DOHH2 (cell line): ENCODE measurements at regions not wholly inside any gene's neighbourhood (a gene's known extent, or its start where the extent isn't known, plus 50 kb on each side); places are given as distances from the start of the nearest gene placed in this dataset.

Experiments used
- H3F3A ChIP-seq: fragments of 200-600 bp; sonication (generic), shearing (Covaris generic); 2 replicates; pipeline ENCODE4 v1.6.0; 2016; ENCODE audit warnings: antibody characterized with exemption, mild to moderate bottlenecking; ENCODE audit not compliant: control insufficient read depth, insufficient read depth
- H3K27ac ChIP-seq: fragments of 200-600 bp; sonication (generic); 2 replicates; pipeline ENCODE4 v1.5.1; 2014; ENCODE audit warnings: low read depth, mild to moderate bottlenecking, low read length, moderate library complexity
- H3K27me3 ChIP-seq: fragments of 200-600 bp; sonication (generic); 2 replicates; pipeline ENCODE4 v1.6.1; 2014; ENCODE audit warnings: mild to moderate bottlenecking, low read length, mixed read lengths; ENCODE audit not compliant: control insufficient read depth
- H3K36me3 ChIP-seq: fragments of 200-600 bp; sonication (generic); 2 replicates; pipeline ENCODE4 v1.6.1; 2014; ENCODE audit warnings: mild to moderate bottlenecking, low read length, moderate library complexity, mixed read lengths; ENCODE audit not compliant: control insufficient read depth
- H3K4me1 ChIP-seq: fragments of 200-600 bp; sonication (generic); 2 replicates; pipeline ENCODE4 v1.6.1; 2014; ENCODE audit warnings: mild to moderate bottlenecking, low read length, mixed read lengths; ENCODE audit not compliant: control insufficient read depth
- H3K4me2 ChIP-seq: fragments of 200-600 bp; sonication (generic); 2 replicates; pipeline ENCODE4 v1.6.0; 2014; ENCODE audit warnings: mild to moderate bottlenecking, low read length, moderate library complexity
- H3K4me3 ChIP-seq: fragments of 200-600 bp; sonication (generic); 2 replicates; pipeline ENCODE4 v1.5.1; 2014; ENCODE audit warnings: mild to moderate bottlenecking, low read length, mixed read lengths
- H3K79me2 ChIP-seq: fragments of 200-600 bp; sonication (generic); 2 replicates; pipeline ENCODE4 v1.6.1; 2014; ENCODE audit warnings: mild to moderate bottlenecking, low read length, mixed read lengths; ENCODE audit not compliant: control insufficient read depth
- H3K9me2 ChIP-seq: fragments of 200-600 bp; sonication (generic); replicated peaks from 2 replicates; pipeline ENCODE4 v1.6.1; 2014; ENCODE audit warnings: mild to moderate bottlenecking, low read length, mixed read lengths; ENCODE audit not compliant: control insufficient read depth
- H3K9me3 ChIP-seq: fragments of 200-600 bp; sonication (generic); 2 replicates; pipeline ENCODE4 v1.6.1; 2014; ENCODE audit warnings: antibody characterized with exemption, low read length, mixed read lengths; ENCODE audit not compliant: control insufficient read depth, insufficient read depth
- H4K20me1 ChIP-seq: fragments of 200-600 bp; sonication (generic); 2 replicates; pipeline ENCODE4 v1.6.0; 2014; ENCODE audit warnings: low read depth, mild to moderate bottlenecking, antibody characterized with exemption, low read length, moderate library complexity; ENCODE audit not compliant: control insufficient read depth, insufficient read depth
- EZH2phosphoT487 ChIP-seq: fragments of 200-600 bp; sonication (generic); IDR thresholded peaks from 2 replicates; pipeline ENCODE4 v1.6.1; 2017; ENCODE audit warnings: borderline replicate concordance, mild to moderate bottlenecking, antibody characterized with exemption, low read length, moderate library complexity, mixed read lengths
- TF ChIP-seq, protein P1 (sequence below): fragments of 200-600 bp; sonication (generic); IDR thresholded peaks from one replicate; pipeline ENCODE4 v1.5.1; 2014; ENCODE audit warnings: antibody characterized with exemption, mild to moderate bottlenecking, low read depth, low read length; ENCODE audit not compliant: poor library complexity, severe bottlenecking

DNA sequence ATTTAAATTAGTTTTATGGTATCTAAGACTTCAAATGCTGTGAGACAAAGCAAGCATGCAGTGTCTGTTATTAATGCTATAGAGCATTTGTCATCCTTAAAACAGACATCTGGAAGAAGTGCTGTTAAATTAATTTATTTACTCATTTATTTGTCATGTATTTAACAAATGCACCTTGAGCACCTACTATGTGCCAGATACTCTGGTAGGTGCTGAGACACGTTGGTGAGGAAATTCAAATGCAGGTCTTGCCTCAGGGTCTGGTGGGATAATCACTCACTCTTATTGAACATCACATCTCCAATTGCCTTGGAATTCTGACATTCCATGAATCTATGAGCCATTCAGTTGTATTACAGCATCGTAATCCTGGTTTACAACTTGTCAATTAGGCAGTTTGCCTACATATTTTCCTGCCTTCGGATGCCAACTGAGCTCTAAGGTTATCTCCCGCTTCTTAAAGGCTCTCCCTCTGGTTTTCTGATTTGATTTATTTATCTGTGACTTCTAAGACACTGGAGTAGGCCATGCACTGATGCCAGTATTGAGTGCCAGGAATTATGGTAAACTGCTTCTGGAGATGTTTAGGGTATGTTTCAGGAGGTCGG lies 56.0 kb upstream of the RPS23 start:
- Histone ChIP-seq H3K4me2 (no peak overlapping the region), H3K9me2 (no peaks in the 10 kb centered on the region), H3K4me3 (no peak overlapping the region), H3K9me3 (no peaks in the 10 kb centered on the region), H4K20me1 (no peaks in the 10 kb centered on the region), H3K79me2 (no peaks in the 10 kb centered on the region), H3K36me3 (no peaks in the 10 kb centered on the region), H3K4me1 (no peaks in the 10 kb centered on the region), H3K27ac (no peak overlapping the region), H3K27me3 (peaks cover 5% of the 10 kb centered on the region; the same call in 1 of the 2 replicates), H3F3A (no peaks in the 10 kb centered on the region)
- TF ChIP-seq, protein P1, sequence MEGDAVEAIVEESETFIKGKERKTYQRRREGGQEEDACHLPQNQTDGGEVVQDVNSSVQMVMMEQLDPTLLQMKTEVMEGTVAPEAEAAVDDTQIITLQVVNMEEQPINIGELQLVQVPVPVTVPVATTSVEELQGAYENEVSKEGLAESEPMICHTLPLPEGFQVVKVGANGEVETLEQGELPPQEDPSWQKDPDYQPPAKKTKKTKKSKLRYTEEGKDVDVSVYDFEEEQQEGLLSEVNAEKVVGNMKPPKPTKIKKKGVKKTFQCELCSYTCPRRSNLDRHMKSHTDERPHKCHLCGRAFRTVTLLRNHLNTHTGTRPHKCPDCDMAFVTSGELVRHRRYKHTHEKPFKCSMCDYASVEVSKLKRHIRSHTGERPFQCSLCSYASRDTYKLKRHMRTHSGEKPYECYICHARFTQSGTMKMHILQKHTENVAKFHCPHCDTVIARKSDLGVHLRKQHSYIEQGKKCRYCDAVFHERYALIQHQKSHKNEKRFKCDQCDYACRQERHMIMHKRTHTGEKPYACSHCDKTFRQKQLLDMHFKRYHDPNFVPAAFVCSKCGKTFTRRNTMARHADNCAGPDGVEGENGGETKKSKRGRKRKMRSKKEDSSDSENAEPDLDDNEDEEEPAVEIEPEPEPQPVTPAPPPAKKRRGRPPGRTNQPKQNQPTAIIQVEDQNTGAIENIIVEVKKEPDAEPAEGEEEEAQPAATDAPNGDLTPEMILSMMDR = no peak
- TF ChIP-seq EZH2phosphoT487 = no peak

DNA sequence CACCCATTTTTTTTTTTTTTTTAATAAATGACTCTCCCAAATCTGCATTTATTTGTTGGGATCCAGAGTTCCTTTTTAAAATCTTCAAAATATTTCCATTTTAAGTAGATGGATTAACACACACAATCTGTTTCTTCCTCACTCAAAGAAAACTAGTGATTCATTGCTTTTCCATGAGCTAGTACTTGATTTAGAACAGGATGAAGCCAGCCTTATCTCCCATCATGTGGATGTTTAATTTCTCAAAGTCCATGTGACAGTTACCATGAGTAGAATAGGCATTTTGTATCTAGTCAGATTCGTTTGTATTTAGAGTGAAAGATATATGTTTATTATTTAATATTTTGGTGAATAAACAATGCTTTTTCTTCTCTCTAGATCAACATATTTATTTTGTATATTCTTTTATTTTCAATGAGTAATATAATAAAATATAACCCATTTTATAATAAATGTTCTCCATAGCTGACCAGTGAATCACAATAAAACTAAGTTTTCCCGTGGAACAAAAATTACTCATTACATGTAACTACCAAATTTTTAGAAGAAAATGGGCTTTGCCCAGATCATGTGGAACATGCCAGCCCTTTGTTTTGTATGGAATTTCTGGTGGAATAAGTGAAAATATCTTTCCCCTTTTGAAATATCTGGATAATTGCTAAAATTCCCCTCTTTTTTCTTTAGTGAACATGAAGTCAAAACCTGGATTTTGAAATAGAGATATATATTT lies 54.9 kb upstream of the RPS23 start:
- no peaks in the 10 kb centered on the region for H4K20me1 ChIP-seq
- H3K4me1 ChIP-seq = no peaks in the 10 kb centered on the region
- no peak for TF ChIP-seq EZH2phosphoT487
- TF ChIP-seq, protein P1 = no peak
- no peaks in the 10 kb centered on the region for H3K9me2 ChIP-seq
- no peaks in the 10 kb centered on the region for H3K36me3 ChIP-seq
- H3K27me3 ChIP-seq = peaks cover 5% of the 10 kb centered on the region; the same call in 1 of the 2 replicates
- no peaks in the 10 kb centered on the region for H3F3A ChIP-seq
- H3K79me2 ChIP-seq = no peaks in the 10 kb centered on the region
- H3K4me3 ChIP-seq = no peak overlapping the region
- no peaks in the 10 kb centered on the region for H3K9me3 ChIP-seq
- H3K4me2 ChIP-seq = no peak overlapping the region
- H3K27ac ChIP-seq = no peak overlapping the region

GRCh38 chr5:82332064-82332855 lies 54.1 kb upstream of the RPS23 start:
- Histone ChIP-seq H4K20me1 (no peaks in the 10 kb centered on the region), H3K27ac (no peak overlapping the region)

More at GRCh38 chr5:82332064-82332855, 54.1 kb upstream of the RPS23 start:
- H3K4me2 ChIP-seq = no peak overlapping the region
- H3K36me3 ChIP-seq = no peaks in the 10 kb centered on the region
- no peaks in the 10 kb centered on the region for H3K4me1 ChIP-seq
- no peaks in the 10 kb centered on the region for H3F3A ChIP-seq
- H3K9me3 ChIP-seq = no peaks in the 10 kb centered on the region
- H3K27me3 ChIP-seq = peaks cover 5% of the 10 kb centered on the region; the same call in 1 of the 2 replicates
- TF ChIP-seq, protein P1 = no peak
- TF ChIP-seq EZH2phosphoT487 = no peak
- no peak overlapping the region for H3K4me3 ChIP-seq
- H3K9me2 ChIP-seq = no peaks in the 10 kb centered on the region
- no peaks in the 10 kb centered on the region for H3K79me2 ChIP-seq
